ENCODE measurements at regions not wholly inside any gene's neighbourhood (a gene's known extent, or its start where the extent isn't known, plus 50 kb on each side); places are given as distances from the start of the nearest gene placed in this dataset.

- TF ChIP-seq EZH2 (IDR thresholded peaks at IDR 0.05) (no peak), POLR2AphosphoS5 (IDR thresholded peaks at IDR 0.05; ENCODE audit: borderline replicate concordance, low read depth, low read length) (no peak), FOXP2 (optimal IDR thresholded peaks at IDR 0.05; ENCODE audit: control extremely low read depth, extremely low read length, insufficient read depth) (no peak)
Observed at GRCh38 chr3:82927309-82928253, 1166.1 kb upstream of the GBE1 start.

All from SK-N-MC (cell line).